ENCODE measurements at regions not wholly inside any gene's neighbourhood (a gene's known extent, or its start where the extent isn't known, plus 50 kb on each side); places are given as distances from the start of the nearest gene placed in this dataset.

DNA sequence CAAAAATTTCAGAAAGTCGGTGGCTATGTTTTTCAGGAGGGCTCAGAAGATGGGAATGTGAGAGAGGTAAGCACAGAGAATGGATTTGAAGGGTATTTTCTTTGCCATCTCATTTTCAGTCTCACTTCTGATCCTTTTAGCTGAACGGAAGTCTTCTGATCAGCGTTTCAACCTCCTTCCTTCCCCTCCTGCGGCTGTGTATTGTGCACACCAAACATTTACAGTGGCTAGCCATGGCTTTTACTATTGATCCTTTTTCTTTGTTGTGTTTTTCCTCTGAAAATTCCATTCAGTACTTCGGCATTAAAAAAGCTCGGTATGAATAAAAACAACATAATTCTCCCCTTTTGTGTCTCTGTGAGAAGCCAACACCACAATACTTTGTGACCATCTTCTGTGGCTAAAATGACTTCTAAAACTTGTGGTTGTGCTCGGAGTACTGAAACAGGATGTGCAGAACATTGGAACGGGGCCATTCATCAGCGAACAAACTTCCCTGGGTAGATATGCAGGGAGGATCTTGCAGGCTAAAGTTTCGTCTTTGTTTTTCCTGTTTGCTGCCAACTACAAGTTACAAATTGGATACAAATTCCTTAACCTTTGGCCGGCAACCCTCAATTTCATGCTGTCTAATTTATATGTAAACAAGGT, 260.8 kb upstream of the FAM98A start:
- DNase-seq (ENCODE audit: extremely low spot score, insufficient read length, low read depth) (no peak), FAIRE-seq (no peak)

DNA sequence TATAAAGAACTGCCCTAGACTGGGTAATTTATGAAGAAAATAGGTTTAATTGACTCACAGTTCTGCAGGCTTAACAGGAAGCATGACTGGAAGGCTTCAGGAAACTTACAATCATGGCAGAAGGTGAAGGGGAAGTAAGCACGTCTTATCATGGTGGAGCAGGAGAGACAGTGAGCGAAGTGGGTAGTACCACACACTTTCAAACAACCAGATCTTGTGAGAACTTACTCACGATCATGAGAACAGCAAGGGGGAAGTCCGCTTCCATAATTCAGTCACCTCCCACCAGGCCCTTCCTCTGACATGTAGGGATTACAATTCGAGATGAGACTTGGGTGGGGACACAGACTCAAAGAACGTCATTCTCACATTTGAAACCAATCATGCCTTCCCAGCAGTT, 260.1 kb upstream of the FAM98A start:
- no peak for FAIRE-seq
- no peak for DNase-seq (ENCODE audit: extremely low spot score, insufficient read length, low read depth)

DNA sequence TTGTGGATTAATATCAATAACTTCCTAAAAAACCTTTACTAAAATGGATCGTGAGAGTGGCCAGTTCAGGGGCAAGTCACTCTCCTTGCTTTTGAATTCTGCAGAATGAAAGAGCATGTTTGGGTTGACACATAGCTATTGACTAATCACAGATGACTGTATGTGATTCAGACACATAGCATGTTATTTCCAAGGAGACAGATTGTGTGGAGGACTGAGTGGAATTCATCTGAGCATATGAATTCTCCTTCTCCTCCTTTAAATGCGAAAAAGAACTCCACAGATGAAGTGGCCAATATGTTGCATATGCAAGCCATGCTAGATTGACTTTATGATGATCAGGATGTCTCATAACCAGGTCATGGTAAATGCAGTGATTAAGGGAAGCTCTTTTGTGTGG, 249.4 kb upstream of the FAM98A start:
- DNase-seq (ENCODE audit: extremely low spot score, insufficient read length, low read depth) (no peak), FAIRE-seq (no peak)

DNA sequence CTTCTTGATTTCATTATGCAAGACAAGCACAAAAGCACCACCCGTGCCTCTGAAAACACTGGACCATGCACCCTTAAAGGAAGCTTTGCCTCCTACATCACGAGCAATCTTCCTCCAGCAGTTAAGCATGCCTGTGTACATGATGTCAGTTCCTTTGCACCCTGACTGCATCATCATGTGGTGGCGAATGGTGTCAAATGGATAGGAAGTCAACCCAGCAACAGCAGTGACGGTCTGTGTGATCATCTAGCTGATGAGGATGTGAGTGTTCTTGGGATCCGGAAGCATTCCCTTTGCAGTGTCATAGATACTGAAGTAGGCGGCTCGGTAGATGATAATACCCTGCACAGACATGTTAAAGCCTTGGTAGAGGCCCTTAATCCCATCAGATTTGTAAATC, 240.7 kb upstream of the FAM98A start:
- DNase-seq (ENCODE audit: extremely low spot score, insufficient read length, low read depth), result no peak
- FAIRE-seq, result no peak

DNA sequence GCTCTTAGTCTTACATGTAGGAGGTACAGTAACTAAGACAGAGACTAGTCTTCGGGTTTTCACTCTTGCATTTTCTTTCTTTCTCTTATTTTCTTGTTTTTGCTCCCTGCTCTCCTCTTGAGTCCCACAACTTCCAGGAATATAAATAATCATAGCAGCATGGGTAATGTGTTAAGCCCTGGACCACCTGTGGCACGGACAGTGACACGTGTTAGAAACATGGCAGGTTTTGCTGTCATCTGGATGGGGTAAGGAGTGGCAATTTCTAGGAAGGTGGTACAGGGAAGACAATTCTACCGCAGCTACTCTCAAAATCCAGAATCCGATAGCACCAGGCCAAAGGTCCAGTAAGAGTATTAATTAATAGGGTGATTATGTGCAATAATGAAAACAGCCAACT, 237.5 kb upstream of the FAM98A start:
- FAIRE-seq (no peak), DNase-seq (ENCODE audit: extremely low spot score, insufficient read length, low read depth) (no peak)

DNA sequence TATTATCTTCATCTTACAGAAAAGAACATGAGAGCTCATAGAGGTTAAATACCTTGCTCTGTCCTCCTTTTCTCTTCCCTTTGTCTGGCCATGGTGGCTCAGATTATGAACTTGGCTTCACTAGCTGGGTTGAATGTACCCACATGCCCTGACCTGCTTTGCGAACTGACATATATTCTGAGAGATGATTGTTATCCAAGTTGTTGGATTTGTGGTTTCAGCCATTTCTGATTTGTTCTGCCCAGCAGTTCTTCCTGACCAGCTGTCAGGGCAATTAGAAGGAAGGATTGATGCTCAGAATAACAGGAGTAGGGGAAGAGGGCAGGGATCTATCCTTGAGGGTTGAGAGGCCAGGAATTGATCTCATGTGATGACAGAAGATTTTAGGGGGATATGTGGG, 236.8 kb upstream of the FAM98A start:
- FAIRE-seq (no peak), DNase-seq (ENCODE audit: extremely low spot score, insufficient read length, low read depth) (no peak)

DNA sequence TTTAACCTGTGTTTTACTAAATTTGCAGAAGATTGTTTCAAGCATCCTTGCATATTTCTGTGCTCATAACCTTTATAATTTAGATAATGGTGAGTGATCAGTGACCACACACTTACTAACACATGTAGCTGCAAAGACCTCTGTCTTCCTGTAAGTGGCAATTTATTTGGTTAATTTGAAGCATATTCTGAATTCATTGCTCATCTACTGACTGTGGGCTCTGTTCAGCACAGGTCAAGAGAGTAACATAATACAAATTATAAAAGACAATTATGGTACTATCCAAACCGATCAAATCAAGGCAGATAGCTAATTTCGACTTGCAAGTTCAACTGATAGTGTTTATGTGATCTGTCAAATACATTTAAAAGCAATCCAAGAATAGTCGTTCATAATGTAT, 223.9 kb upstream of the FAM98A start:
- FAIRE-seq, result no peak
- no peak for DNase-seq (ENCODE audit: extremely low spot score, insufficient read length, low read depth)

DNA sequence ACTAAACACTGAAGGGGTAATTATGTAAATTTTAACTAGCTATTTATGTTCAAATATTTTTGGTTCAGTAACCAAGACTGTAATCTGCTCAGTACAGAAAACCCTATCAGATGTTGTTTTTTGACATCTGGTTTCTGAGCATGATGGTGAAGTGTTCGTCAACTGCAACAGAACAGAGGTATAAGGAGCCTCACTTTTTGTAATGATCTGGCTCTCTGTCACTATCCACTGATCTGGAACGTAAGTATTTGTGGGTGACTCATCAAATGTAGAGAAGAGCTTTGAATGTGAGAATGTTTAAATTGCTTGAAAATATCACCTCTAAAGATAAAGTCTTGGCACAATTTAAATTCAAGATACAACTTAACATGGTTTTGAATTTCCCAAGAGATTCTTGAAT, 213.6 kb upstream of the FAM98A start:
- DNase-seq (ENCODE audit: extremely low spot score, insufficient read length, low read depth) (no peak), FAIRE-seq (no peak)

DNA sequence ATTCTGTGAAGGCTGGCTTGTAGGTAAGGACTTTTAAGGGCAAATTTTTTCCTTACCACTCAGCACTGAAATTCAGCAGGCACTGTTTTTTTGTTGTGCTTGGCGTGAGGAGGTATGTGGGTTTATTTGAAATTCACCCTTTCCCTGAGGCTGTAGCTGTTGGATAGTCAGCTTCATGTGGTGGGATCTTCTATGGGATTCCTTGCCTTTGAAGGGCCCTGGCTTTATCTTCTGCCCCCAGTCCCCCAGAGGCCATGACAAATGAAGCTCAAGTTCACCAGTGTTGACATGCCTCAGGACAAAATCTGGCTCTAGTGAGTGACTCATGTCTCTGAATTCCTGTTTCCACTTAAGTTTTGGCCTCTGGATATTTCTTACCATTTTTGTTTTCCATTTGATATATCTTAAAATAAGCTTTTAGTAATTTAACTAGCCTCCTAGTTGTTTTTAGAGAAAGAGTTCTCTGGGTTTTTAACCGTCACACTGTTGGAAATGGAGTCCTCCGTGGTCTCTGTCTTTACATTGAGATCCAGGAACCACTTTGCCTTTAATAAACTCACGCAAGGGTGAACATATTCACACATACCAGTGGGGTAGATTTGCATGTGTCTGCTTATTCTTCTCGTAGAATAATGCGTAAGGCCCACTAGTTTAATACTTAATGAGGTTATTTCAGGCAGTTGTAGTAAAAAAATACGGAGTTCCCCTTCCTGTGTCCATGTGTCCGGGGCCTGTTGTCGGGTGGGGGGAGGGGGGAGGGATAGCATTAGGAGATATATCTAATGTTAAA, 211.1 kb upstream of the FAM98A start:
- FAIRE-seq (no peak), DNase-seq (ENCODE audit: extremely low spot score, insufficient read length, low read depth) (no peak)

DNA sequence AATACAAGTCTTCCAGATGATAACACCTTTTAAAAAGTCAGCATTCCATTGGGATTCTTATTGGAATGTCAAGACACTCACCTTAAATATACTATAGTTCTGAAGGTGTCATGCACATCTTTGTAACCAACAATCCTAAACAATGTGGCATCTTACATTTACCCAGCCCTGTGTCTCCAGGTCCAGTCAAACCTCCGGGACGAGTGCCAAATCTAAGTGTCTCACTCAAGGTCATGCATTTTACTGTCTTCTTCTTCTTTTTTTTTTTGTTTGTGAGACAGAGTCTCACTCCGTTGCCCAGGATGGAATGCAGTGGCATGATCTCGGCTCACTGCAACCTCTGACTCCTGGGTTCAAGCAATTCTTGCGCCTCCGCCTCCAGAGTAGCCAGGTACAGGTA, 206.9 kb upstream of the FAM98A start:
- FAIRE-seq, result no peak

DNA sequence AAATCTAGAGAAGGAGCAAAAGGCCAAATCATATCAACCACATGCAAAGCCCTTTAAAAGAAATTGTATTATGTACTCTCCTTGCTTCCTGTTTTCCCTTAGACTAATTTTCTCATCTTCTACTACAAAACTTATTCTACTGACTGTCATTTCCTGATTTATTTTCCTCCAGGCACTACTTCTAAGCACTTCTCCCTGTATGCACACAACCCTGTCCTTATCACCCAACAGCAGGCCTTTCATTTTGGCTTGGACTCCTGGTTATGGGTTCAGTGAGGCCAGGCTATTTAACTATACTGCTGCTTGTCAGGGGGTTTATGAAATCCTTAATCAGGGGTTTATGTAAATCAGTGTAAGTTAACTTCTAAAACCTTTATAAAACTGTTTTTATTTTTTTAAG, 205.1 kb upstream of the FAM98A start:
- FAIRE-seq (no peak), DNase-seq (ENCODE audit: extremely low spot score, insufficient read length, low read depth) (no peak)

More for the DNA sequence above, 206.9 kb upstream of the FAM98A start:
- no peak for DNase-seq (ENCODE audit: extremely low spot score, insufficient read length, low read depth)

DNA sequence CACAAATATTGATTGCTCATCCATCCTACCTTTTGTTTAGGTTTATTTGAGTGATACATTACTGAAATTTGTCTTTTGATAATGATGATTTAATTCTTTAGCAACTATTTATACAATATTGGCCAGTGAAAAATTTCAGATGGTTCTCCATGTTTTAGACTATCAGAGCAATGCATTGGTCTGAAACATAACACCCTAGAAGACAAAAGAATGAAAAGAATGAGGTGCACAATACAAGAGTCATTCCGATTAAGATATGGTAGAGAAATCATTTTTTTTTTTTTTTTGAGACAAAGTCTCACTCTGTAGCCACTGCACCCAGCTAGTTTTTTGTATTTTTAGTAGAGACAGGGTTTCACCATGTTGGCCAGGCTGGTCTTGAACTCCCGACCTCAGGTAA, 197.4 kb upstream of the FAM98A start:
- FAIRE-seq (no peak), DNase-seq (ENCODE audit: extremely low spot score, insufficient read length, low read depth) (no peak)

DNA sequence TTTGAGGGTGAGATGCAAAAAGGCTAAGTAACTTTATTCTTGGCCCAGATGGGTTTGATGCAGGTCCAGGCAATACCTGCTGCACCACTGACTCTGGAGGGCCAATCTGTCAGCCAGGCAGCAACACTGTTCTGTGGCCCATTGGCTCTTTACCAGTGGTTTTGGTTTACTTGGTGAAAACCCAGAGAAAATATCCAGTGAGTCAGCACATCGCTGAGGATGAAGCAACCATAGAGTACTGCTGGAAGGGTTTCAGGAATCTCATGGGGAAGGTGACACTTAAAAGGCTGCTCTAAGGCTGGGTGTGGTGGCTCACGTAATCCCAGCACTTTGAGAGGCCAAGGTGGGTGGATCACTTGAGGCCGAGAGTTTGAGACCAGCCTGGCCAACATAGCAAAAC, 192.5 kb upstream of the FAM98A start:
- no peak for FAIRE-seq
- DNase-seq (ENCODE audit: extremely low spot score, insufficient read length, low read depth), result no peak

DNA sequence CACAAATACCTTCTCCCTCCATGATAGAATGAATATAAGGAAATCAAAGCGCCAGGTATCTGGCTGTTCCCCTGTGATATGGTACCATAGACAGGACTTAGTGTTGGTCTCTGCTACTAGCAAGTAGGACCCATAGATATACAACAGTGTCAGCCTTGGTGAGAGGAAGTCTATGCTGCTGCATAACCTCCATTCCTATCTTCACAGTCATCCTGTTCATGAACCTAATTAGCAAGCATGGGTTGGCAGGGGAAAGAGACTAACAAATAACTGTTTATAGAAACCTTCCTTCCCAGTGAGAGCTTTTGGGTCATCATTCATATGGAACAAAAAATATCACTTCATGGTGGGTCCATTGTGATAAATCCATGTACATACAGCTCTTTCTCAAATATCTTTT, 188.9 kb upstream of the FAM98A start:
- no peak for DNase-seq (ENCODE audit: extremely low spot score, insufficient read length, low read depth)
- FAIRE-seq, result no peak

DNA sequence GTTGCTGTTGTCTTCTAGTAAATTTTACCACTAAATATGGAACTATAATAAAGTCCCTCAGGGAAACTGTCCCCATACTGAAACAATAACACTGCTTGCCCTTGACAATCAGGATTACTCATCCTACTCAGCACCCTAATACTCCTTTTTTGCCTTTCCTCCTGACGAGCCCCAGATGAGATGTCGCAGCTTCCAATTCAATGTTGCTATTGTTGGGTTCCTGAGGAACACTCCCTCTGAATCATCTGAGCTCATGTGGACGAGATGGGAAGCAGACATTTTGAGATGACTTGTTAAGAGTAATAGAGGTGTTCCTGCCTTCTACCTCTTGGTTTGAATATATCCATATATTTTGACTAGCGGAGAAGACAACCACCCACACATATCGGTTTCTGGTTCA, 187.8 kb upstream of the FAM98A start:
- DNase-seq (ENCODE audit: extremely low spot score, insufficient read length, low read depth), result no peak
- FAIRE-seq, result no peak

DNA sequence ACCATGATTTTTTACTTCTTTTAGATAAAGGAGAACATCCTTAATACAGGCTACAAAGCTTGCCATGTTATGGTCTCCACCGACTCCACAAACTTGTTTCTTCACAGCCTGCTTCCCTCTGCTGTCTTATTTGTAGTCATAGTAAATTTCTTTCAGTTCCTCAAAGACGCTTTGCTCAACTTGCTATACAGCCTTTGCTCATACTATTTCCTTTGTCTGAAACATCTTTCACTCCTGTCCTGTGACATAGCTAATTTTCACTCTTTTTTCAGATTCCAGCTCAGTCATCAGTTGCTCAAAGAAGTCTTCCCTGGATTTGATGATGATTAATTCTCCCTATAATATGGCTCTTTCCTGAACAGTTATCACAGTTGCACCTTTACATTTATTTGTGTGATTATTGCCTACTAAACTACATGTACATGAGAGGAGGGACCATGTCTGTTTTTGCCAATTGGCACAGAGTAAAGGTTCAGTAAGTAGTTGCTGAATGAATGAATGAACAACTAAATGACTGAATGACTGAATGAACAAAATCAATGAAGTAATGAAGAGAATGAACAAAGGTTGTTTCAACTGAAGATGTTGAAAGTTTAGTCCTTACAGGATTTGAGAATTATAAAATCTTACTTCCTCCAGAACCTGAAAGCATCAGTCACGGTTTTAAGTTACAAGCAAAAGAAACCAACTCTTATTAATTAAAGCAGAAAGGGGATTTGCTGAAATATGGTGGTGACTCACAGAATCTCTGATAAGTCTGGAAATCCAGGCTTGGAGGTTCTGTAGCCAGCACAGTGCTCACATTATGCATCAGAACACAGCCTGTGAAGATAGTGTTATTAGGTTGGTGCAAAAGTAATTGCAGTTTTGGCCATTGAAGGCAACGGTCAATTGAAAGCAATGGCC, 186.4 kb upstream of the FAM98A start:
- DNase-seq (ENCODE audit: extremely low spot score, insufficient read length, low read depth), result no peak
- FAIRE-seq, result peak; percentile 82

DNA sequence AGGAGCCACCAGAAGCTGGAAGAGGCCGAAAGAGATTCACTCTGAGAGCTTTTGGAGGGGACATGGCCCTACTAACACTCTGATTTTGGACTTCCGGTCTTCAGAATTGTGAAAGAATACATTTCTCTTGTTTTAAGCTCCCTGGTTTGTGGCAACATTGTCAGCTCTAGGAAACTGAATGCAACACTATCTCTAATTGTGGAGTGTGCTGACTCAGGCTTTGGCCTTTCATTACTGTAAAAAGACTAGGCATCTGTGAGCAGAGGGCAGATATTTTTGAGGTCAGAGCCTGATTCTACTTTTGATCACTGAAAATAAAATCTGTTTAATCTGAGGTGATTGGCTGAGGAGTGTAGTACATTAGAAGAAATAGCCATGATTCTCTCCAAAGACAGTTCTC, 185.4 kb upstream of the FAM98A start:
- no peak for DNase-seq (ENCODE audit: extremely low spot score, insufficient read length, low read depth)
- FAIRE-seq, result peak; percentile 5

DNA sequence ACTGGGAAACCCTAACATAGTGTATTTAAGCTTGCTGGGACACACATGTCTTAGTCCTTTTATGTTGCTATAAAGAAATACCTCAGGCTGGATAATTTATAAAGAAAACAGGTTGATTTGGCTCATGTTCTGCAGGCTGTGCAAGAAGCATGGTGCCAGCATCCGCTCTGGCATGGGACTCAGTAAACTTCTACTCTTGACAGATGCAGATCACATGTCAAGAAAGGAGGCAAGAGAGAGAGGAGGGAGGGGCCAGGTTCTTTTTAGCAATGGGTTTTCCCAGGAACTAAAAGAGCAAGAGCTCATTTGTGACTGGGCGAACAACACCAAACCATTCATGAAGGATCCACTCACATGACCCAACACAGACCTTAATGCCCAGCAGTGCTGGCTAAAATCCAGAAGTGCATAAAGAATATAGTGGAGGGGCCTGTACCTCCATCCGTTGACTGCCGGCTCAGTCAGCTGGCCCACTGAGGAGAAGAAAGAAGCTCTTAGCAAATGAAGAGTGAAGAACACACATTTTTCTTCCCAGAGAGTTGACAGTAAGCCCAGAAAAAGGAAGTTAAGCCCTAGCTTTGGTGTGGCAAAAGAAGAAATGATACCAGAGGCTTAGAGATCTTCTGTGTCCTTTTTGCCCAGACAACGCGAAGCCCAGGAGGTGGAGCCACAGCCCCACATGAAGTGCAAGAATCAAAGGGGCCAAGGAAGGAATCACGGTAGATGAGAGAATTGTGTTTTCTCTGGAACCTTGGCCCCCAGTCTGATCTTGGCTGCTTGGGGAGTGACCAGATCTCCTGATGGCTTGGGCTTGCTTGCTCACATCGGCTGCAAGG, 183.5 kb upstream of the FAM98A start:
- no peak for DNase-seq (ENCODE audit: extremely low spot score, insufficient read length, low read depth)
- no peak for FAIRE-seq

DNA sequence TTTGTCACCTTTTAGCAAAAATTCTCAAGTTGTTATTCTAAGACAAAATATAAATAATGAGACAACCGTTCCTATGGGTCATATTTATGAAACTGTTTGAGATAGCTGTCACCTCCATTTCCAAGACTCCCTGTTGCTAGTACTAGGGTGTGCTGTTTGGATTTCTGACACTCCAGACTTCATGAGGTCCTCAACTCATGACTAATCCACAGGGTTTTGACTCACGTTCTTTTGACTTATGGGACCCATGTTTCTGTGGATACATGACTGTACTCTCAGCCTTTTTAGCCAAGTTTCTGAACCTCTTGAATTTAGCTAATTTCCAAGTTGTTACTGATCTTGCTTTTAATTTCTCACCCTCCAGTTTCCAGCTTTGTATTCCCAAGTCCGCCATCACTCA, 178.7 kb upstream of the FAM98A start:
- FAIRE-seq (no peak), DNase-seq (ENCODE audit: extremely low spot score, insufficient read length, low read depth) (no peak)

DNA sequence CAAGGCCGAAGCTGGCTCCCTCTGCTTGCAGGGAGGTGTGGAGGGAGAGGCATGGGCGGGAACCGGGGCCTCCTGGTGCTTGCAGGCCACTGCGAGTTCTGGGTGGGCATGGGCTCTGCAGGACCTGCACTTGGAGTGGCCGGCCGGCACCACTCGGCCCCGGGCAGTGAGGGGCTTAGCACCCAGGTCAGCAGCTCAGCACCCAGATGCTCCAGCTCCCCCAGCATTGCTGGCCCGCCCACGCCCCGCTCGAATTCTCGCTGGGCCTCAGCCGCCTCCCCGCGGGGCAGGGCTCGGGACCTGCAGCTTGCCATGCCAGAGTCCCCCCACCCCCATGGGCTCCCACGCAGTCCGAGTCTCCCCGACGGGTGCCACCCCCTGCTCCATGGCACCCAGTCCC, 176.2 kb upstream of the FAM98A start:
- DNase-seq (ENCODE audit: extremely low spot score, insufficient read length, low read depth) (no peak), FAIRE-seq (no peak)
